Prostate gland (tissue), 2 donors: ENCODE measurements at regions not wholly inside any gene's neighbourhood (a gene's known extent, or its start where the extent isn't known, plus 50 kb on each side); places are given as distances from the start of the nearest gene placed in this dataset.

Source experiments
- CTCF ChIP-seq, 4 experiments: fragments of 200-600 bp in 2 of 4; fragments of 450-650 bp in 2 of 4; sonication (generic) in 2 of 4; IDR thresholded peaks; 1 replicate in 3 of 4; 2 replicates in 1 of 4; pipeline ENCODE4 v1.5.1; 2016 to 2019; ENCODE audit warnings: antibody characterized with exemption in 4 of 4, mild to moderate bottlenecking in 2 of 4, moderate library complexity in 2 of 4
- POLR2AphosphoS5 ChIP-seq: sonication (generic); formaldehyde crosslinking; IDR thresholded peaks from one replicate; pipeline ENCODE4 v1.6.1; 2017; ENCODE audit warnings: antibody characterized with exemption

- TF ChIP-seq POLR2AphosphoS5 (no peak), CTCF (IDR thresholded peaks at IDR 0.05) (no peak)
Observed at GRCh38 chr16:17984810-17985209, 351.7 kb downstream of the NPIPA8 start.
